DOHH2 (cell line): ENCODE measurements at regions not wholly inside any gene's neighbourhood (a gene's known extent, or its start where the extent isn't known, plus 50 kb on each side); places are given as distances from the start of the nearest gene placed in this dataset.

Source experiments
- H3F3A ChIP-seq: fragments of 200-600 bp; sonication (generic), shearing (Covaris generic); 2 replicates; pipeline ENCODE4 v1.6.0; 2016; ENCODE audit warnings: antibody characterized with exemption, mild to moderate bottlenecking; ENCODE audit not compliant: control insufficient read depth, insufficient read depth
- H3K27ac ChIP-seq: fragments of 200-600 bp; sonication (generic); 2 replicates; pipeline ENCODE4 v1.5.1; 2014; ENCODE audit warnings: low read depth, mild to moderate bottlenecking, low read length, moderate library complexity
- H3K27me3 ChIP-seq: fragments of 200-600 bp; sonication (generic); 2 replicates; pipeline ENCODE4 v1.6.1; 2014; ENCODE audit warnings: mild to moderate bottlenecking, low read length, mixed read lengths; ENCODE audit not compliant: control insufficient read depth
- H3K36me3 ChIP-seq: fragments of 200-600 bp; sonication (generic); 2 replicates; pipeline ENCODE4 v1.6.1; 2014; ENCODE audit warnings: mild to moderate bottlenecking, low read length, moderate library complexity, mixed read lengths; ENCODE audit not compliant: control insufficient read depth
- H3K4me1 ChIP-seq: fragments of 200-600 bp; sonication (generic); 2 replicates; pipeline ENCODE4 v1.6.1; 2014; ENCODE audit warnings: mild to moderate bottlenecking, low read length, mixed read lengths; ENCODE audit not compliant: control insufficient read depth
- H3K4me2 ChIP-seq: fragments of 200-600 bp; sonication (generic); 2 replicates; pipeline ENCODE4 v1.6.0; 2014; ENCODE audit warnings: mild to moderate bottlenecking, low read length, moderate library complexity
- H3K4me3 ChIP-seq: fragments of 200-600 bp; sonication (generic); 2 replicates; pipeline ENCODE4 v1.5.1; 2014; ENCODE audit warnings: mild to moderate bottlenecking, low read length, mixed read lengths
- H3K79me2 ChIP-seq: fragments of 200-600 bp; sonication (generic); 2 replicates; pipeline ENCODE4 v1.6.1; 2014; ENCODE audit warnings: mild to moderate bottlenecking, low read length, mixed read lengths; ENCODE audit not compliant: control insufficient read depth
- H3K9me2 ChIP-seq: fragments of 200-600 bp; sonication (generic); replicated peaks from 2 replicates; pipeline ENCODE4 v1.6.1; 2014; ENCODE audit warnings: mild to moderate bottlenecking, low read length, mixed read lengths; ENCODE audit not compliant: control insufficient read depth
- H3K9me3 ChIP-seq: fragments of 200-600 bp; sonication (generic); 2 replicates; pipeline ENCODE4 v1.6.1; 2014; ENCODE audit warnings: antibody characterized with exemption, low read length, mixed read lengths; ENCODE audit not compliant: control insufficient read depth, insufficient read depth
- H4K20me1 ChIP-seq: fragments of 200-600 bp; sonication (generic); 2 replicates; pipeline ENCODE4 v1.6.0; 2014; ENCODE audit warnings: low read depth, mild to moderate bottlenecking, antibody characterized with exemption, low read length, moderate library complexity; ENCODE audit not compliant: control insufficient read depth, insufficient read depth
- EZH2phosphoT487 ChIP-seq: fragments of 200-600 bp; sonication (generic); IDR thresholded peaks from 2 replicates; pipeline ENCODE4 v1.6.1; 2017; ENCODE audit warnings: borderline replicate concordance, mild to moderate bottlenecking, antibody characterized with exemption, low read length, moderate library complexity, mixed read lengths
- TF ChIP-seq, protein P1 (sequence below): fragments of 200-600 bp; sonication (generic); IDR thresholded peaks from one replicate; pipeline ENCODE4 v1.5.1; 2014; ENCODE audit warnings: antibody characterized with exemption, mild to moderate bottlenecking, low read depth, low read length; ENCODE audit not compliant: poor library complexity, severe bottlenecking

DNA sequence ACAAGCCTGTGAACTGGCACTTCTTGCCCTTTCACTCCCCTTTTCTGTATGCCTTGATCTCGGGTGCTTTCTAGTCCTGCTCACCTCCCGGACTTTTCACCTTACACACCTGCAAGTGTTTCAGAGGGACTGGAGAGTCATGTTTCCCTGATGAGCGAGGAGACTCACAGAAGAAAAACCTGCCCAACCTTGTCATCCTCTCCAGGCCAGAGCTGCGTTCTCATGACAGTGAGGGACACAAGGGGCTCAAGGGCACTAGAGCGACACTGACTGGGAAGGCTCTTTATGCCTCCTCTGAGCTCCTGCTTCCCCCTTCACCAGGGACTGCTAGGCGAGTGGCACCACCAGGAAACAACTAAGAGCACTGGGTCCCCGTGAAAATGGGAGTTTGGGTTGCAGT is 376.9 kb upstream of the RPS23 start:
- Histone ChIP-seq H3K9me3 (no peaks in the 10 kb centered on the region), H4K20me1 (no peaks in the 10 kb centered on the region)
- TF ChIP-seq, protein P1, sequence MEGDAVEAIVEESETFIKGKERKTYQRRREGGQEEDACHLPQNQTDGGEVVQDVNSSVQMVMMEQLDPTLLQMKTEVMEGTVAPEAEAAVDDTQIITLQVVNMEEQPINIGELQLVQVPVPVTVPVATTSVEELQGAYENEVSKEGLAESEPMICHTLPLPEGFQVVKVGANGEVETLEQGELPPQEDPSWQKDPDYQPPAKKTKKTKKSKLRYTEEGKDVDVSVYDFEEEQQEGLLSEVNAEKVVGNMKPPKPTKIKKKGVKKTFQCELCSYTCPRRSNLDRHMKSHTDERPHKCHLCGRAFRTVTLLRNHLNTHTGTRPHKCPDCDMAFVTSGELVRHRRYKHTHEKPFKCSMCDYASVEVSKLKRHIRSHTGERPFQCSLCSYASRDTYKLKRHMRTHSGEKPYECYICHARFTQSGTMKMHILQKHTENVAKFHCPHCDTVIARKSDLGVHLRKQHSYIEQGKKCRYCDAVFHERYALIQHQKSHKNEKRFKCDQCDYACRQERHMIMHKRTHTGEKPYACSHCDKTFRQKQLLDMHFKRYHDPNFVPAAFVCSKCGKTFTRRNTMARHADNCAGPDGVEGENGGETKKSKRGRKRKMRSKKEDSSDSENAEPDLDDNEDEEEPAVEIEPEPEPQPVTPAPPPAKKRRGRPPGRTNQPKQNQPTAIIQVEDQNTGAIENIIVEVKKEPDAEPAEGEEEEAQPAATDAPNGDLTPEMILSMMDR, result no peak

DNA sequence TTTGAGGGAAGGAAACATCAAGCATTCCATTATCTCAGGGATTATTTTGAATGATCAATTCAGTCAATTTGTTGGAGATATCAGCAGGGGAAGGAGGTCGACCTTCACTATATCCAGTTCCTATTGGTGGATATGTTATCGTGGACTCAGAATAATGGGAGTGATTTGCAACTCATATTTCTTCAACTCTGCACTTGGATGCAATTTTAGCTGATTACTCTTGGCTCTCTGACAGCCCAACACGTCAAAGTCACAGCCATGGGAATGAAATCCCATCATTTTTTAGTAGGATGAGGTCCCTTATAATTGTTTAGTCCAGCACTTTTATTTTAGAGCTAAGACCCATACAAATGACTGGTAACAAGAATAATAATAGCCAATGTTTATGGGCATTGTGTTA is 371.8 kb upstream of the RPS23 start:
- no peaks in the 10 kb centered on the region for H3F3A ChIP-seq
- H3K4me1 ChIP-seq, result no peaks in the 10 kb centered on the region
- TF ChIP-seq, protein P1, result no peak
- TF ChIP-seq EZH2phosphoT487, result no peak
- no peaks in the 10 kb centered on the region for H3K9me3 ChIP-seq
- H3K79me2 ChIP-seq, result no peaks in the 10 kb centered on the region
- no peaks in the 10 kb centered on the region for H3K36me3 ChIP-seq
- no peak overlapping the region for H3K4me3 ChIP-seq
- no peak overlapping the region for H3K4me2 ChIP-seq
- no peak overlapping the region for H3K27ac ChIP-seq
- H3K9me2 ChIP-seq, result no peaks in the 10 kb centered on the region; the same call in 1 of the 2 replicates
- no peaks in the 10 kb centered on the region for H4K20me1 ChIP-seq
- H3K27me3 ChIP-seq, result no peaks in the 10 kb centered on the region

More for the DNA sequence above, 376.9 kb upstream of the RPS23 start:
- Histone ChIP-seq H3K79me2 (no peaks in the 10 kb centered on the region), H3K4me3 (no peak overlapping the region), H3F3A (no peaks in the 10 kb centered on the region), H3K36me3 (no peaks in the 10 kb centered on the region), H3K27me3 (no peaks in the 10 kb centered on the region), H3K4me1 (no peaks in the 10 kb centered on the region), H3K4me2 (no peak overlapping the region), H3K9me2 (no peaks in the 10 kb centered on the region; the same call in 1 of the 2 replicates), H3K27ac (no peak overlapping the region)

DNA sequence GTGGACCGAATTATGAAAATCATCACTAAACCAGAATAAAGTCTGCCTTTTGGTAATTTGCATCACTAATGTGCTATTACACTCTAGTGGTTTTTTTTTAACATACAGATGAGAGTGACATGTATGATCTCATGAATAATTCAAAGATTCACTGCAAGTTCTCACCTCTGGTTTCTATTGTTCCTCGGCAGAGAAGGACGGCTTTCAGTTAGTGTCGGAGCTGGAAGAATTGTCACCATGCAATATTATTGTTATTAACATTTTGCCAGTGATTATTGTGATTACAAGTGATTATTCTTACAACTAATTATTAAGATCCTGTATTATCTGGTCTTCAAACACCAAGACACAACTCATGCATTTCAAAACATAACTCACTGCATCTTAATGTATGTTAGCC is 366.6 kb upstream of the RPS23 start:
- H3K4me1 ChIP-seq, result no peaks in the 10 kb centered on the region
- no peaks in the 10 kb centered on the region for H3K36me3 ChIP-seq
- no peak overlapping the region for H3K4me3 ChIP-seq
- no peaks in the 10 kb centered on the region for H3K79me2 ChIP-seq
- no peak overlapping the region for H3K4me2 ChIP-seq
- no peak overlapping the region for H3K27ac ChIP-seq
- H3K9me2 ChIP-seq, result no peaks in the 10 kb centered on the region
- no peak for TF ChIP-seq EZH2phosphoT487
- TF ChIP-seq, protein P1, result no peak
- H4K20me1 ChIP-seq, result no peaks in the 10 kb centered on the region
- no peaks in the 10 kb centered on the region for H3F3A ChIP-seq
- H3K27me3 ChIP-seq, result no peaks in the 10 kb centered on the region
- H3K9me3 ChIP-seq, result no peaks in the 10 kb centered on the region

DNA sequence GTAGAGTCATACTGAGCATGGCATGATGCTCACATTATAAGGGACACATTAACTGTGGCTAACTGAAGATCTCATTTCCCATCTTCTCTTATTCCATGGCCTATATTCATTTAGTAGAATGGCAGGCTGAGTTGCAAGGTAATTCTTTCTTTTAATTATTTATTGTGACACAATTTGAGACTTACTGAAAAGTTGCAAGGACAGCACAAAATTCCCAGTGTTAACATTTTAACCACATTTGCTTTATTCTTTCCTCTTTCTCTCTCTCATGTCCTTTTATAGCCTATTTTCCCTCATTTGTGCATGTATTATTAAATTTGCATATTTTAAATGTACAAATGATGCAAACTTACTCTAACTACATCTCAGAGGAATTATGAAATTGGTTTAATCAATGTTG is 366.1 kb upstream of the RPS23 start:
- no peaks in the 10 kb centered on the region for H3K4me1 ChIP-seq
- no peak overlapping the region for H3K4me2 ChIP-seq
- H3K27me3 ChIP-seq, result no peaks in the 10 kb centered on the region
- no peaks in the 10 kb centered on the region for H3K79me2 ChIP-seq
- no peak overlapping the region for H3K4me3 ChIP-seq
- H4K20me1 ChIP-seq, result no peaks in the 10 kb centered on the region
- H3F3A ChIP-seq, result no peaks in the 10 kb centered on the region
- TF ChIP-seq, protein P1, result no peak
- TF ChIP-seq EZH2phosphoT487, result no peak
- H3K9me3 ChIP-seq, result no peaks in the 10 kb centered on the region
- H3K36me3 ChIP-seq, result no peaks in the 10 kb centered on the region
- no peak overlapping the region for H3K27ac ChIP-seq
- H3K9me2 ChIP-seq, result no peaks in the 10 kb centered on the region
